ENCODE measurements at regions not wholly inside any gene's neighbourhood (a gene's known extent, or its start where the extent isn't known, plus 50 kb on each side); places are given as distances from the start of the nearest gene placed in this dataset.

DNA sequence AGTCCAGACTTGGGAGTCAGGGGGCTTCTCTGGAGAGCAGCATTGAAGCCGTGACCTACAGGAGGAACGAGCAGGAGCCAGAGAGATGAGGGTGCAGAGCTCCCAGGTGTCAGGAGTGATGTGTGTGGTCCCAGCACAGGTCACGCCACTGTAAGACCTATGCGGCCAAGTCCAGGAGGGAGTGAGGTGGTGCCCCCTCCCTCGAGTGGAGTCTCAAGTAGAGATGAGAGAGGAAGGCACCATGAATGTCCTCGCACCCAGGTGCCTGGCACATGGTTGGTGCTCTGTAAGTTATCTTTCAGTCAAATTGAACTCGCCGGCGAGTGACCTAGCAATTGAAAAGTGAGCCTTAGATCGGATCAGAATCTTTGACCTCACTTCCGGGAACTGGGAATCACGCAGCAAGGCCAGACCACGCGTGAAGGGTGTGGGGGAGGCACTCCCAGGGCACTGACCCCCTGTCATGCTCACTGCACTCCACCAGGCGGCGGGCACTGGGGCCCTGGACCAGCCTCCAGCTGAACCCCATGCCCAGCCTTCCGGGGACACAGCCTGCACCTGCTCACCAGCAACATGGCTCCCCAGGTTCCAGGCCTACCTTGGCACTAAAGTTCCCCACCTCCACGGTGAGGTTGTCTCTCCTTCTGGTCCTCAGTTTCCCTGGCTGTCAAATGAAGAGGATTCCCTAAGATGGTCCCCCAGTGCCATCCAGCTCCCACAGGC, 127.4 kb downstream of the HMX1 start:
- no peak overlapping the region for H3K4me3 Mint-ChIP-seq
- no peaks in the 10 kb centered on the region for H3K9me3 Mint-ChIP-seq
- H3K27me3 Mint-ChIP-seq (ENCODE audit: low read depth) = no peaks in the 10 kb centered on the region
- no peaks in the 10 kb centered on the region for H3K4me1 Mint-ChIP-seq (ENCODE audit: low read depth)
- DNase-seq = no peak
- no peak overlapping the region for H3K27ac Mint-ChIP-seq
- H3K36me3 Mint-ChIP-seq (ENCODE audit: low read depth) = no peaks in the 10 kb centered on the region
- CTCF ChIA-PET = no interaction called here
- intact Hi-C loops (cut with micrococcal nuclease) = no loop called here

DNA sequence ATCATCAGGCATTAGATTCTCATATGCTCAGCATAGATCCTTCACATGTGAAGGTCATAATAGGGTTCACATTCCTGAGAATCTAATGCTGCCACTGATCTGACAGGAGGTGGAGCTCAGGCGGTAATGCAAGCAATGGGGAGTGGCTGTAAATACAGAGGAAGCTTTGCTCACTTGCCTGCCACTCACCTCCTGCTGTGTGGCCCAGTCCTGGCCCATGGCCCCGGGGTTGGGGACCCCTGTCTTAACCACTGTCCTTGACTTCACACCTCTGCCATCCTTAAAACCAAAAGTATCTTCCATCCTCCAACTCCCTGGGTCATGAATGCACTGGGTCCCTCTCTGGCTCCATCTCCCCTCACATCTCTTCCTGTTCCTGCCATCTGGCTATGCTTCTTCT, 129.1 kb downstream of the HMX1 start:
- Mint-ChIP-seq H3K4me1 (ENCODE audit: low read depth) (no peaks in the 10 kb centered on the region), H3K9me3 (no peaks in the 10 kb centered on the region), H3K27ac (no peak overlapping the region), H3K36me3 (ENCODE audit: low read depth) (no peaks in the 10 kb centered on the region), H3K4me3 (no peak overlapping the region), H3K27me3 (ENCODE audit: low read depth) (no peaks in the 10 kb centered on the region)
- intact Hi-C loops (cut with micrococcal nuclease) = no loop called here
- CTCF ChIA-PET = no interaction called here
- no peak for DNase-seq

- CTCF ChIA-PET = no interaction called here
These were observed 130.0 kb downstream of the HMX1 start for GRCh38 chr4:8741513-8742226.

GRCh38 chr4:8740666-8741395, 130.8 kb downstream of the HMX1 start:
- no peaks in the 10 kb centered on the region for H3K27me3 Mint-ChIP-seq (ENCODE audit: low read depth)
- H3K27ac Mint-ChIP-seq = no peak overlapping the region
- no peaks in the 10 kb centered on the region for H3K4me1 Mint-ChIP-seq (ENCODE audit: low read depth)
- H3K4me3 Mint-ChIP-seq = no peak overlapping the region
- no peaks in the 10 kb centered on the region for H3K9me3 Mint-ChIP-seq
- no peak for DNase-seq
- intact Hi-C loops (cut with micrococcal nuclease) = no loop called here
- CTCF ChIA-PET = no interaction called here
- H3K36me3 Mint-ChIP-seq (ENCODE audit: low read depth) = no peaks in the 10 kb centered on the region

More at GRCh38 chr4:8741513-8742226, 130.0 kb downstream of the HMX1 start:
- intact Hi-C loops (cut with micrococcal nuclease) = no loop called here
- H3K4me3 Mint-ChIP-seq = no peak overlapping the region
- H3K9me3 Mint-ChIP-seq = no peaks in the 10 kb centered on the region
- no peaks in the 10 kb centered on the region for H3K36me3 Mint-ChIP-seq (ENCODE audit: low read depth)
- H3K4me1 Mint-ChIP-seq (ENCODE audit: low read depth) = no peaks in the 10 kb centered on the region
- DNase-seq = no peak
- no peak overlapping the region for H3K27ac Mint-ChIP-seq
- H3K27me3 Mint-ChIP-seq (ENCODE audit: low read depth) = no peaks in the 10 kb centered on the region

DNA sequence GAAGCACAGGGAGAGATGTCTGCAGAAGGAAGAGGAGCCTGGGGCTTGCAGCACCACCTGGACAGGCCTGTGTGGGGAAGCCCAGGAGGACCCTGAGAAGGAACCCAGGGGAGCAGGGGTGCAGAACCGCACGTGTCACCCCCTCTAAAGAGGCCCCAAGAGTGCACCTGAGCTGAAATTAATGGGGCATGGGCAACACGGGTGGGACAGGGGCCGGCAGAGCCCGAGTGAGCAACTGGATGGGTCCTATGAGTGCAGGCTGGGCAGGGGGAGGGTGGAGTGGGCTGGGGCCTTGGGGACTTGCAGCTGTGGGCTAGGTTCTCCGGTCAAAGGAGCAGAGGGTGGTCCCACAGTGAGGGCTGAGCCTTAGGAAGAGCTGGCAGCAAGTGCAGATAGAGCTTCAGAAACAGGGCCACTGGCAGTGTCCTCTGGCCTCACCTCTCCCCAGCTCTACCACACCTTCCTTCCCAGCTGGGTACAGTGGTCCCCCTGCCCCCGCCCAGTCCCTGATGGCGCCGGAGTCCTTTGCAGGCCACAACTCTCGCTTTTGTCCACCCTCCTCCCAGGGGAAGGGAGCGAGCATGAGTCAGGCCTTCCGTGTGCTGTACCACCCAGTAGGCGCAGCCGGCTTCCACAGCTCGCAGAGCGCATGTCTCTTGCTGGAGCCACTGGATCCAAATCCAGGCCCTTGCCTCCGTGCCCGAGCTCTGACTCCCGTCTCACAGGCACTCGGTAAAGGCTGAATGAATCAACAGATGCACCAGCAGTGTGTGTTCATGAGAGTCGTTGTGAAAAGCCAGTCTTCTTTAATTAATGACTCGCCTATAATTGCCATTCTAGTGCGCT, 131.6 kb downstream of the HMX1 start:
- intact Hi-C loops (cut with micrococcal nuclease) = no loop called here
- CTCF ChIA-PET = no interaction called here
- Mint-ChIP-seq H3K36me3 (ENCODE audit: low read depth) (no peaks in the 10 kb centered on the region), H3K27me3 (ENCODE audit: low read depth) (no peaks in the 10 kb centered on the region), H3K4me3 (no peak overlapping the region), H3K9me3 (no peaks in the 10 kb centered on the region), H3K27ac (no peak overlapping the region), H3K4me1 (ENCODE audit: low read depth) (no peaks in the 10 kb centered on the region)
- DNase-seq = no peak

GRCh38 chr4:8739317-8739716, 132.3 kb downstream of the HMX1 start:
- CTCF ChIA-PET = no interaction called here
- no peaks in the 10 kb centered on the region for H3K27me3 Mint-ChIP-seq (ENCODE audit: low read depth)
- intact Hi-C loops (cut with micrococcal nuclease) = no loop called here

DNA sequence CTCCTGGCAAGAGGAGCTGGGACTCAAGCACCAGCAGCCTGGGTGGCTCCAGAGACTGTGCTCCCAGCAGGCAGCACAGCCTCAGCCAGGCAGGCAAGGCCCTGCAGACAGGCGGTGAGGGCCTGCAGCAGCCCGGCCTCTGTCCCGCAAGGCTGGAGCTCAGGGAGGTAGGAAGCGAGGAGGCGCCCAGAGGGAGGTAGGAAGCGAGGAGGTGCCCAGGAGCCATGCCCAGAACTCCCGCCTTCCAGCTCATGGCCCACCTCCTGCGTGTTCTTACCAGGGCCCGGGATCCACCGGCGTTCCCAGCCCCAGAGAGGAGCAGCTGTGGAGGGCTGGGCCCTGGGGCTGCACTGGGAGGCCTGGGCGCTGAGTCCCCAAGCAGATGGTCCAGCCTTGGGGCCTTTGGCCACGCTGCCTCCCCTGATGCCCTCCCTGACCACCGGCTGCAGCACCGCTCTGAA, 133.1 kb downstream of the HMX1 start:
- H3K4me1 Mint-ChIP-seq (ENCODE audit: low read depth) = no peaks in the 10 kb centered on the region
- no peak for DNase-seq
- H3K9me3 Mint-ChIP-seq = no peaks in the 10 kb centered on the region
- no peak overlapping the region for H3K27ac Mint-ChIP-seq
- CTCF ChIA-PET = no interaction called here
- H3K4me3 Mint-ChIP-seq = no peak overlapping the region
- intact Hi-C loops (cut with micrococcal nuclease) = no loop called here
- H3K27me3 Mint-ChIP-seq (ENCODE audit: low read depth) = no peaks in the 10 kb centered on the region
- no peaks in the 10 kb centered on the region for H3K36me3 Mint-ChIP-seq (ENCODE audit: low read depth)

More at GRCh38 chr4:8739317-8739716, 132.3 kb downstream of the HMX1 start:
- no peak for DNase-seq
- no peaks in the 10 kb centered on the region for H3K4me1 Mint-ChIP-seq (ENCODE audit: low read depth)
- H3K27ac Mint-ChIP-seq = no peak overlapping the region
- H3K9me3 Mint-ChIP-seq = no peaks in the 10 kb centered on the region
- no peak overlapping the region for H3K4me3 Mint-ChIP-seq
- H3K36me3 Mint-ChIP-seq (ENCODE audit: low read depth) = no peaks in the 10 kb centered on the region

DNA sequence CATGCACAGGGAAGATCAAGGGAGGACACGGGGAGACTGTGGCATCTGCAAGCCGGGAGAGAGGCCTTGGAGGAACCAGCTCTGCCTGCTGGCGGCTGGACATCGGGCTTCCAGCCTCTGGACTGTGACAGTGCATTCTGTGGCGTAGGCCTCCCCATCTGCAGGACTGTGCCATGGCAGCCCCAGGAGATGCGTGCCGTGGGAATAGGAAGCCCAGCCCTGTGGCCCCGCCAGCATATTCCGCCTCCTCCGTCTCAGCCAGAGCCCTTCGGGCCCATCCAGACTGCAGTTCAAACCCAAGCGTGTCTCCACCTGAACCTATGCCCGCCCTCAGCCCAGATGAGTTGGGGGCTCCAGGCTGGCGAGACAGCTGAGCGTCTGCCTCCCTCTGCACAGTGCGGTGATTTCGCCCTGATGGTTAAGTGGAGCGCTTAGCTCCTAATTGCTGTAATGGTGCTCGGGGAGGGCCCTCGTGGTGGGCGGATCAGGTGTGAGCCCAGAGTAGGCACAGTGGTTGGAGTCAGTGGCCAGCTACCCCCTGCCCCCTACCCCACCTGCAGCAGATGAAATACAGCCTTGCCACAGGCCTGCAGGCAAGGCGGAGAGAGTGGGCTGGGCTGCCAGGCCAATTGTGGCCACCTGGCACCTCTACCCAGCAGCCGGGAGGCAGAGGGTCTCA, 133.9 kb downstream of the HMX1 start:
- Mint-ChIP-seq H3K4me1 (ENCODE audit: low read depth) (no peaks in the 10 kb centered on the region), H3K27ac (no peak overlapping the region), H3K9me3 (peaks cover 4% of the 10 kb centered on the region), H3K27me3 (ENCODE audit: low read depth) (no peaks in the 10 kb centered on the region), H3K4me3 (no peak overlapping the region), H3K36me3 (ENCODE audit: low read depth) (no peaks in the 10 kb centered on the region)
- no peak for DNase-seq
- intact Hi-C loops (cut with micrococcal nuclease) = no loop called here
- CTCF ChIA-PET = no interaction called here

DNA sequence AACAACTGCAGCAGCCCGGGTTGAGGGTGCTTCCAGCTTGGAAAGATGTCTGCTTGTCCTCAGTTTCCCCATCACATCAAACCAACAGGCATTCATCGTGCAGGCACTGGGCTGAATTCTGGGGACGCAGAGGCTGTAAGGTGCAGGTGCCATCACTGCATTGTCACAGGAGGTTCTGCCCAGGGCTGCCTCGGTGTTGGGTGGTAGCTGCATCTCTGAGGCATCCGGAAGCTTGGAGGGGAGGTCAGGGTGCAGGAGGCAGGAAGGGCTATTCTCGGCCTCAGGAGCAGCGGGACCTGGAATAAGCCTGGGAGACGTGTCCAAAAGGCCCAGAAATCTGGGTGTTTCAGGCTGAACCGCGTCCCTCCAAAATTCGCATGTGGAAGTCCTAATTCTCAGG, 134.6 kb downstream of the HMX1 start:
- H3K27ac Mint-ChIP-seq = no peak overlapping the region
- CTCF ChIA-PET = no interaction called here

DNA sequence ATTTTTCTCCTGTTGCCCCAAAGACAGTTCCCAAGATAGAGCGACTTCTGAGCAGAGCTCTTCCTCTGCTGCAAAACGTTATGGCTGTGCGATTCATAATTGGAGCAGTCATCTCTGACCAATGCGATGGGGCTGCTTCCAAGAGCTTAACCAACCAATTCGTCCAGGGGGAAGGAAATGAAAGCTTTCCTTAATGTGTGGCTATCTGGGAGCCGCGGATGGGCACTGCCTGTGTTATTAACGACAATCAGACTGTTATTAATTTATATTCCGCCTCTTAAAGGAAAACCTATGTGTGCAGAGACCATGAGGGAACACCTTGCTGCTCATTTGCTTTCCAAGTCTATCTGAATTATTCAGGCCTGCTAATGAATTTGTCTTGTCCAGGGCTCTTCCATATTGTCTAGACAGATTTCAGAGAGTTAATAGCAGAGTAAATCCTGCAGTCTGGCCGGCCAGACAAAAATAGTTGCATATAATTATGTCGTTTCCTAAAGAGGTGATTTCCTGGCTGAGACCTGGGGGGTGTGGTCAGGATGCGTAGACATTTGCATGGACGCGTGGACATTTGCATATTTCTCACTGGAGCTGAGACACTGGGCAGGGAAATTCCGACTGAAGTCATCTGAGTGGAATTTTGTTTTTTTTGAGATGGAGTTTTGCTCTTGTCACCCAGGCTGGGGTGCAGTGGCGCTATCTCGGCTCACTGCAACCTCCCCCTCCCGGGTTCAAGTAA, 135.4 kb downstream of the HMX1 start:
- intact Hi-C loops (cut with micrococcal nuclease) = no loop called here
- CTCF ChIA-PET = no interaction called here
- DNase-seq = no peak
- Mint-ChIP-seq H3K36me3 (ENCODE audit: low read depth) (no peaks in the 10 kb centered on the region), H3K27ac (no peak overlapping the region), H3K9me3 (peaks cover 4% of the 10 kb centered on the region), H3K27me3 (ENCODE audit: low read depth) (no peaks in the 10 kb centered on the region), H3K4me1 (ENCODE audit: low read depth) (no peaks in the 10 kb centered on the region), H3K4me3 (no peak overlapping the region)

More for the DNA sequence above, 134.6 kb downstream of the HMX1 start:
- intact Hi-C loops (cut with micrococcal nuclease) = no loop called here
- no peaks in the 10 kb centered on the region for H3K4me1 Mint-ChIP-seq (ENCODE audit: low read depth)
- H3K9me3 Mint-ChIP-seq = peaks cover 4% of the 10 kb centered on the region
- H3K27me3 Mint-ChIP-seq (ENCODE audit: low read depth) = no peaks in the 10 kb centered on the region
- no peaks in the 10 kb centered on the region for H3K36me3 Mint-ChIP-seq (ENCODE audit: low read depth)
- H3K4me3 Mint-ChIP-seq = no peak overlapping the region
- no peak for DNase-seq

GRCh38 chr4:8735236-8736089, 136.2 kb downstream of the HMX1 start:
- CTCF ChIA-PET = no interaction called here
- DNase-seq = no peak
- Mint-ChIP-seq H3K9me3 (peaks cover 4% of the 10 kb centered on the region), H3K27me3 (ENCODE audit: low read depth) (no peaks in the 10 kb centered on the region), H3K4me3 (no peak overlapping the region), H3K4me1 (ENCODE audit: low read depth) (no peaks in the 10 kb centered on the region), H3K27ac (no peak overlapping the region), H3K36me3 (ENCODE audit: low read depth) (no peaks in the 10 kb centered on the region)
- intact Hi-C loops (cut with micrococcal nuclease) = no loop called here

Measured in activated naive CD4-positive, alpha-beta T cell treated with anti-CD3 and anti-CD28 coated beads for 36 hours (primary cell).